Heart right ventricle (tissue), 16 donors: ENCODE measurements at regions not wholly inside any gene's neighbourhood (a gene's known extent, or its start where the extent isn't known, plus 50 kb on each side); places are given as distances from the start of the nearest gene placed in this dataset.

Source experiments
- ATAC-seq, 8 donors: fragments of 200-7000 bp; cut with Tn5 transposase; one replicate each; pipeline ENCODE4 v1.9.1; 2020; ENCODE audit warnings: mild to moderate bottlenecking in 8 of 8, moderate library complexity in 8 of 8, moderate number of reproducible peaks in 1 of 8
- DNase-seq, 2 donors: peaks; one replicate each; pipeline ENCODE4 v3.0.0-alpha.2; 2020
- H3K27ac ChIP-seq, 10 donors: fragments of 200-600 bp; sonication (generic) in 2 of 10; one replicate each; pipeline versions ENCODE4 v1.5.0 to v1.8.0; 2020 to 2022; ENCODE audit warnings: mild to moderate bottlenecking in 3 of 10
- H3K27me3 ChIP-seq, 7 donors: fragments of 200-600 bp; one replicate each; pipeline ENCODE4 v1.8.0; 2021 to 2022; ENCODE audit warnings: mild to moderate bottlenecking in 2 of 7
- H3K36me3 ChIP-seq, 9 donors: fragments of 200-600 bp; sonication (generic) in 1 of 9; one replicate each; pipeline versions ENCODE4 v1.5.0 to v1.8.0; 2020 to 2022; ENCODE audit warnings: mild to moderate bottlenecking in 2 of 9
- H3K4me1 ChIP-seq, 9 donors: fragments of 200-600 bp; sonication (generic) in 1 of 9; one replicate each; pipeline versions ENCODE4 v1.5.0 to v1.8.0; 2020 to 2022; ENCODE audit warnings: mild to moderate bottlenecking in 4 of 9
- H3K4me3 ChIP-seq, 10 donors: fragments of 200-600 bp; sonication (generic) in 2 of 10; one replicate each; pipeline versions ENCODE4 v1.5.0 to v1.8.0; 2020 to 2022; ENCODE audit warnings: mild to moderate bottlenecking in 7 of 10, moderate library complexity in 2 of 10
- H3K9me3 ChIP-seq, 11 donors: fragments of 200-600 bp in 10 of 11; sonication (generic) in 2 of 11; one replicate each; pipeline versions ENCODE4 v1.5.0 to v1.8.0; 2013 to 2022; ENCODE audit warnings: mild to moderate bottlenecking in 2 of 11, control low read depth in 1 of 11, moderate library complexity in 1 of 11
- WGBS, 2 donors: extraction: QIAGEN DNeasy Blood & Tissue Kit; methylation state at CpG; one replicate each; pipeline ENCODE4 v1.1.7; 2013; ENCODE audit warnings: inconsistent platforms in 1 of 2; 5-methylcytosine and 5-hydroxymethylcytosine counted together
- intact Hi-C, 10 donors: fragments of 100-400 bp; cut with DNase I; formaldehyde crosslinking; loops; one replicate each; pipeline versions ENCODE4 v1.11.1 to v1.14.2; 2022
- TF ChIP-seq, protein P1 (sequence below), 9 donors: fragments of 200-600 bp; sonication (generic) in 2 of 9; IDR thresholded peaks; one replicate each; pipeline versions ENCODE4 v1.5.0 to v1.8.0; 2021 to 2022; ENCODE audit warnings: antibody characterized with exemption in 9 of 9, mild to moderate bottlenecking in 5 of 9, moderate library complexity in 1 of 9
- donor health status: Arrhythmogenic right ventricular cardiomyopathy.
- donor health status: ischemic (EF 13 %, LVEDD 7.1; RV severe dilation, severe dysfunction).
- donor health status: healthy with polysubstance abuse.
- donor health status: DM: no; HTN: yes; CAD: no.
- donor health status: DM: no; HTN: no; CAD: no.
- donor health status: ischemic (EF 25% LVEDD 6.9; RV normal size, moderate dysfunction).
- donor health status: ischemic (EF 25% LVEDD 5.7; RV mildly dilated, moderate dysfunction).
- donor health status: healthy.
- donor health status: DM: yes; HTN: yes; CAD: no.
- donor health status: Ischemic cardiomyopathy.
- donor health status: ischemic (EF 35%, LVEDD 5.7; RV mildly dilated, moderate dysfunction).
- donor health status: nonischemic (EF 11% LVEDD 7.7; RV severe dilation, severe dysfunction).
- donor health status: DM: yes; HTN: yes; CAD: no.
- donor health status: PGD.
- donor health status: ischemic (EF 29% LVEDD 5.4; RV normal size, mild dysfunction).
- donor health status: nonischemic (EF 23%, LVEDD 6.1; RV moderate dilation, normal function).

DNA sequence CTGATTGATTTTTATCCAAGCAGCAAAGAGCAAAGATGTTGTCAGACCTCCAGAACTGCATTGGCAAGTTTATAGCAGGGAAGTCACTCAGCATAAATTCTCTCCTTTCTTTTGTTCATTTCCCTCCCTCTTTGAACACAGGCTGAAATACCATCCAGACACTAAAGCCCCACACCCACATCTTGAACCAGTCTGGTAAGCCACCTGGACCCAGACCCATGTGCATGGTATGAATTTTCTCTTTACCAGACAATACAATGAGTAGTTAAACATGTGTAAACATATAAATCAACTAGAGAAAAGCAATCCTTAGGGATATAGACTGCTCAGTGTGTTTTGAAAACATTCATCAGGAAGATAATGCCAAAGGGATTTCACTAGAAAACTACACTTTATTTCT is 488.3 kb upstream of the FLRT2 start:
- Histone ChIP-seq H3K27ac (no peak overlapping the region), H3K27me3 (no peaks in the 10 kb centered on the region), H3K36me3 (no peaks in the 10 kb centered on the region), H3K9me3 (peaks cover 0 to 3% (median 0%) of the 10 kb centered on the region in 11 donors), H3K4me3 (no peak overlapping the region), H3K4me1 (peaks cover 0 to 2% (median 0%) of the 10 kb centered on the region in 9 donors)
- TF ChIP-seq, protein P1, sequence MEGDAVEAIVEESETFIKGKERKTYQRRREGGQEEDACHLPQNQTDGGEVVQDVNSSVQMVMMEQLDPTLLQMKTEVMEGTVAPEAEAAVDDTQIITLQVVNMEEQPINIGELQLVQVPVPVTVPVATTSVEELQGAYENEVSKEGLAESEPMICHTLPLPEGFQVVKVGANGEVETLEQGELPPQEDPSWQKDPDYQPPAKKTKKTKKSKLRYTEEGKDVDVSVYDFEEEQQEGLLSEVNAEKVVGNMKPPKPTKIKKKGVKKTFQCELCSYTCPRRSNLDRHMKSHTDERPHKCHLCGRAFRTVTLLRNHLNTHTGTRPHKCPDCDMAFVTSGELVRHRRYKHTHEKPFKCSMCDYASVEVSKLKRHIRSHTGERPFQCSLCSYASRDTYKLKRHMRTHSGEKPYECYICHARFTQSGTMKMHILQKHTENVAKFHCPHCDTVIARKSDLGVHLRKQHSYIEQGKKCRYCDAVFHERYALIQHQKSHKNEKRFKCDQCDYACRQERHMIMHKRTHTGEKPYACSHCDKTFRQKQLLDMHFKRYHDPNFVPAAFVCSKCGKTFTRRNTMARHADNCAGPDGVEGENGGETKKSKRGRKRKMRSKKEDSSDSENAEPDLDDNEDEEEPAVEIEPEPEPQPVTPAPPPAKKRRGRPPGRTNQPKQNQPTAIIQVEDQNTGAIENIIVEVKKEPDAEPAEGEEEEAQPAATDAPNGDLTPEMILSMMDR (IDR thresholded peaks at IDR 0.05) = no peak
- intact Hi-C loops = no loop called here
- ATAC-seq = no peak
- DNase-seq = no peak

DNA sequence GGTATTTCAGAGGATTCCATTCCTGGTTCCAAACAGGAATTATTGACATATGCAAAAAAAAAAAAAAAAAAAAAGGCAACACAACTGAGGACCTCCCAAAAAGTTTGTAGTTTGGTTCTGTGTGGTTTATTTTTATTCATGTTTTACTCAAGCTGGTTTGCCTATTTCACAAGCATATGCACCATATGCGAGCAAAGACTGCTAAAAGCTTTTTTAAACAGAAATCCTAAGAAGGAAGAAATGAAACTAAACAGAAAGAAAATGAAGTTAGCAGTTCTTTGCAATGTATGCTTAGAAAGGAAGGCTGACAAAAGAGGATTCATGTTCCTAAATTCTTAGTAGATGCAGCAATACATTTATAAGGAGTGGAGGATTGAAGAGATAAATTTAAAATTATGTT is 487.6 kb upstream of the FLRT2 start:
- intact Hi-C loops = no loop called here
- H3K9me3 ChIP-seq = peaks cover 0 to 10% (median 0%) of the 10 kb centered on the region in 11 donors
- H3K27me3 ChIP-seq = no peaks in the 10 kb centered on the region
- ATAC-seq (no peak), DNase-seq (no peak)
- no peaks in the 10 kb centered on the region for H3K36me3 ChIP-seq
- TF ChIP-seq, protein P1 (IDR thresholded peaks at IDR 0.05) = no peak
- H3K27ac ChIP-seq = no peak overlapping the region
- WGBS, 2 donors = 89 to 92% methylated on average over 1 of the region's 1 CpG
- peaks cover 0 to 2% (median 0%) of the 10 kb centered on the region in 9 donors for H3K4me1 ChIP-seq
- no peak overlapping the region for H3K4me3 ChIP-seq

DNA sequence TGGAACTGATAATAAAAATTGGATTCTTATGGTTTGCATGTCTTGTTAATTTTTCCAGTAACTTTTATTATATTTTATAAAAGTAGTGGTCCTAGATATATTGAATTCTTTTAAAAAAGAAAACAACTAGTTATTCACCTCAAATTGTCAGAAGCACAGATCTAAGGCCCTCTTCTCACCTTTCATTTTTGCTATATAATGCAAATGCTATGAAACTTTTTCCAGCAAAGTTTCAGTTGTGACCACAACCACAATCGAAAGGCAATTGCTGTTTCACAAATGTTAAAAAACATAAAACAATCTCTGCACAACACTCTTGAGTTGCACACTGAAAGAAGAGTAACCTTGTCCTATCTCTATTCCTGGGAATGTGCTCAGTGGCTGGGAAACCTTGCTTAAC is 479.8 kb upstream of the FLRT2 start:
- ATAC-seq = no peak
- no peak overlapping the region for H3K27ac ChIP-seq
- intact Hi-C loops = no loop called here
- H3K4me3 ChIP-seq = no peak overlapping the region
- WGBS, 2 donors = 82 to 90% methylated on average over 1 of the region's 1 CpG
- no peaks in the 10 kb centered on the region for H3K27me3 ChIP-seq
- H3K9me3 ChIP-seq = peaks cover 0 to 30% (median 8%) of the 10 kb centered on the region in 11 donors
- TF ChIP-seq, protein P1 (IDR thresholded peaks at IDR 0.05) = no peak
- no peaks in the 10 kb centered on the region for H3K4me1 ChIP-seq
- H3K36me3 ChIP-seq = no peaks in the 10 kb centered on the region
- DNase-seq = no peak

DNA sequence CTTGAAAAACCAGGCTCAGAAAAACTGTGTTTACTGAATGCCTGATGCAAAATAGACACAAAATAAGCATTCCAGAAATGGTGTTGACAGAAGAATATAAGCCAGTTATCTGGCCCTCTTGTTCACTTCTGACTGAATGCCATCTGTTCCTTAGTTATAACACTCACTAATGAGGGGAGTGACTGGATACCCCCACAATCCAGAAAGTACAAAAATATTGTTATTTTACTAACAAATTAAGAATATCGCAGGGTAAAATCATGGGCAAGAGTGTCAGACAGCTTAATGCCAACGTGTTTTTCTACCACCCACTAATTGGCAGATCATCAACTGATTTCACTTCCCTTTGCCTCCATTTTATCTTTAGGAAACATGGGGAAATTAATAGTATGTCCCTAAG is 477.3 kb upstream of the FLRT2 start:
- WGBS, 2 donors = 81 to 89% methylated on average over 2 of the region's 2 CpGs
- no peaks in the 10 kb centered on the region for H3K27me3 ChIP-seq
- H3K4me1 ChIP-seq = no peaks in the 10 kb centered on the region
- TF ChIP-seq, protein P1 (IDR thresholded peaks at IDR 0.05) = no peak
- no peak for DNase-seq
- no peak overlapping the region for H3K27ac ChIP-seq
- H3K9me3 ChIP-seq = peaks cover 0 to 22% (median 8%) of the 10 kb centered on the region in 11 donors
- H3K4me3 ChIP-seq = no peak overlapping the region
- intact Hi-C loops = no loop called here
- H3K36me3 ChIP-seq = no peaks in the 10 kb centered on the region
- ATAC-seq = no peak

DNA sequence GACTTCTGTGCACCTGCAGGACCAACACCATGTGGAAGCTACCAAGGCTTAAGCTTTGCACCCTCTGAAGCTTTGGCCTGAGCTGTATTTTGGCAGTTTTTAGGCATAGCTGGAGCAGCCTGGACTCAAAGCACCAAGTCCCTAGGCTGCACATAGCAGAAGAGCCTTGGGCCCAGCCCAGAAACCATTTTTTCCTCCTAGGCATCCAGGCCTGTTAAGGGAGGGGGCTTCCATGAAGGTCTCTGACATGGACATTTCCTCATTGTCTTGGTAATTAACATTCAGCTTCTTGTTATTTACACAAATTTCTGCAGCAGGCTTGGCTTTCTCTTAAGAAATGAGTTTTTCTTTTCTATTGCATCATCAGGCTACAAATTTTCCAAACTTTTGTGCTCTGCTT is 475.8 kb upstream of the FLRT2 start:
- no peaks in the 10 kb centered on the region for H3K36me3 ChIP-seq
- H3K27me3 ChIP-seq = no peaks in the 10 kb centered on the region
- TF ChIP-seq, protein P1 (IDR thresholded peaks at IDR 0.05) = no peak
- no peak overlapping the region for H3K27ac ChIP-seq
- no peak overlapping the region for H3K4me3 ChIP-seq
- ATAC-seq = no peak
- peaks cover 0 to 22% (median 8%) of the 10 kb centered on the region in 11 donors for H3K9me3 ChIP-seq
- H3K4me1 ChIP-seq = no peaks in the 10 kb centered on the region
- intact Hi-C loops = no loop called here
- DNase-seq = no peak
